Loucy (cell line): ENCODE measurements at regions not wholly inside any gene's neighbourhood (a gene's known extent, or its start where the extent isn't known, plus 50 kb on each side); places are given as distances from the start of the nearest gene placed in this dataset.

ENCODE experiments used
- H2AFZ ChIP-seq: fragments of 200-600 bp; sonication (generic); 2 replicates; pipeline ENCODE4 v1.6.0; 2016; ENCODE audit warnings: antibody characterized with exemption, mild to moderate bottlenecking, low read length, moderate library complexity
- H3F3A ChIP-seq: fragments of 200-600 bp; 2 replicates; pipeline ENCODE4 v1.6.0; 2016; ENCODE audit warnings: antibody characterized with exemption, low read depth, mild to moderate bottlenecking
- H3K27me3 ChIP-seq: fragments of 200-600 bp; sonication (generic); 2 replicates; pipeline ENCODE4 v1.6.1; 2014; ENCODE audit warnings: low read length, mild to moderate bottlenecking; ENCODE audit not compliant: insufficient read depth, poor library complexity, severe bottlenecking
- H3K36me3 ChIP-seq: fragments of 200-600 bp; sonication (generic); 2 replicates; pipeline ENCODE4 v1.6.1; 2016; ENCODE audit warnings: low read length; ENCODE audit not compliant: insufficient read depth
- H3K4me1 ChIP-seq: fragments of 200-600 bp; sonication (generic); 2 replicates; pipeline ENCODE4 v1.5.1; 2014; ENCODE audit warnings: low read length, mild to moderate bottlenecking; ENCODE audit not compliant: insufficient read depth, poor library complexity, severe bottlenecking
- H3K4me2 ChIP-seq: fragments of 200-600 bp; sonication (generic); 2 replicates; pipeline ENCODE4 v1.6.0; 2014; ENCODE audit warnings: antibody characterized with exemption, low read length, low read depth, mild to moderate bottlenecking; ENCODE audit not compliant: poor library complexity, severe bottlenecking
- H3K4me3 ChIP-seq: fragments of 200-600 bp; sonication (generic); 2 replicates; pipeline ENCODE4 v1.5.1; 2014; ENCODE audit warnings: low read length, mild to moderate bottlenecking, mixed read lengths; ENCODE audit not compliant: poor library complexity, severe bottlenecking
- H3K79me2 ChIP-seq: fragments of 200-600 bp; sonication (generic); 2 replicates; pipeline ENCODE4 v1.6.1; 2014; ENCODE audit warnings: low read length; ENCODE audit not compliant: insufficient read depth
- H3K9ac ChIP-seq: fragments of 200-600 bp; sonication (generic); 2 replicates; pipeline ENCODE4 v1.6.0; 2014; ENCODE audit warnings: mild to moderate bottlenecking, low read depth, low read length, moderate library complexity; ENCODE audit not compliant: poor library complexity, severe bottlenecking
- H3K9me2 ChIP-seq: fragments of 200-600 bp; sonication (generic); replicated peaks from 2 replicates; pipeline ENCODE4 v1.6.1; 2016; ENCODE audit warnings: low read depth, low read length, mixed read lengths
- H3K9me3 ChIP-seq: fragments of 200-600 bp; sonication (generic); 2 replicates; pipeline ENCODE4 v1.6.1; 2014; ENCODE audit warnings: mild to moderate bottlenecking, antibody characterized with exemption, low read length, low read depth; ENCODE audit not compliant: insufficient read depth
- H4K20me1 ChIP-seq: fragments of 200-600 bp; sonication (generic); 2 replicates; pipeline ENCODE4 v1.6.0; 2014; ENCODE audit warnings: antibody characterized with exemption, low read length, mild to moderate bottlenecking; ENCODE audit not compliant: insufficient read depth, poor library complexity, severe bottlenecking
- CTCF ChIP-seq: fragments of 200-600 bp; sonication (generic); conservative IDR thresholded peaks from 2 replicates; pipeline ENCODE4 v1.5.1; 2014; ENCODE audit warnings: mild to moderate bottlenecking, antibody characterized with exemption, low read length
- EZH2phosphoT487 ChIP-seq: fragments of 200-600 bp; IDR thresholded peaks from 2 replicates; pipeline ENCODE4 v1.6.1; 2018; ENCODE audit warnings: antibody characterized with exemption, mild to moderate bottlenecking, moderate library complexity, borderline replicate concordance

GRCh38 chr22:22127100-22127499 is 117.5 kb upstream of the VPREB1 start:
- Histone ChIP-seq H3K4me1 (peaks cover 47% of the 10 kb centered on the region), H3K9me2 (no peaks in the 10 kb centered on the region), H2AFZ (no peak overlapping the region), H3K27me3 (no peaks in the 10 kb centered on the region), H3K4me3 (peak overlapping the region; percentile 75), H3K9me3 (no peaks in the 10 kb centered on the region), H3K9ac (peak overlapping the region; percentile 47), H3F3A (no peaks in the 10 kb centered on the region), H4K20me1 (no peaks in the 10 kb centered on the region), H3K79me2 (peaks cover 53% of the 10 kb centered on the region), H3K4me2 (peak overlapping the region; percentile 86), H3K36me3 (no peaks in the 10 kb centered on the region)
- TF ChIP-seq EZH2phosphoT487 (no peak), CTCF (no peak)

DNA sequence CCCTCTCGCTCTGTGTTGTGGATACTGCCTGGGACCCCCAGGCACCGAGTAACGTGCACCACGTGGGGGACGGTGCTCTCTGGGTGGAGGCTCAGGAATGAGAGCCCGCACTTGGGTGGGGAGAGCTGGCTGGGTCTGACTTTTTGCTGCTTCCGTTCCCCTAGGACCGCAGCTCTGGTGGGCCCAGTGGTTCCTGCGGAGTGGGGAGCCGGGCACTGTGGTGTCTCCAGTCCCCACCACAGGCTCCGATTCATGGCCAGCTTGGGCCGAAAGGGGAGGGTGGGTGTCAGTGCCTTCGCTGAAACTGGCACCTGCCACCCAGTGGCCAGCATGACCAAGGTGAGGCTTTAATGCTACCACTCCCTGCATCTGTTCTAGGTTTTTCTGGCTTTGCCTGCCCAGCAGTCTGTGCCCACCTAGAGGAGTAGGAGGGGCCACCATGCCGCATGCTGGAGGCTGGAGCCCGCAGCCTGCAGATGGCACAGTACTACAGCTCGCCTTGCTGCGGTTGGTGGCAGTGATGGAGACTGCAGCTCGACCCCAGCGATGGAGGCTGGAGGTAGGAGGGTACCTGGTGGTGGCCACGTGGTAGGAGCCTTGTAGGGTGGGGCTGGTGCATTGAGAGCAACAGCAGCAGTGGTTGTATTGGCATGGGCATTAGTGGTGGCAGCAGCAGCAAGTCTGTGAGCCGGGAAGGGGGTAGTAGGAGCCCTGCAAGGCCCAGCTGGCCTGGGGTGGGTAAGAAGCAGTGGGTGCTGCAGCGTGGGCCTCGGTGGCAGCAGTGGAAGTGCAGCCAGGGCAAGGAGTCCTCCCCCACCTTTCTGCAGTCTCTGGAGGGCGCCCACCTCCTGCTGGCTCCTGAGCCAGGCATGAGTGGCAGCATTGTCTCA is 118.8 kb upstream of the VPREB1 start:
- Histone ChIP-seq H3K27me3 (no peaks in the 10 kb centered on the region), H3K9me3 (no peaks in the 10 kb centered on the region), H3F3A (no peaks in the 10 kb centered on the region), H4K20me1 (no peaks in the 10 kb centered on the region), H2AFZ (peak overlapping the region; percentile 85), H3K36me3 (no peaks in the 10 kb centered on the region), H3K4me3 (peak overlapping the region; percentile 75), H3K4me1 (peaks cover 42% of the 10 kb centered on the region), H3K4me2 (peak overlapping the region; percentile 86), H3K9ac (peak overlapping the region; percentile 47), H3K9me2 (no peaks in the 10 kb centered on the region), H3K79me2 (peaks cover 41% of the 10 kb centered on the region)
- TF ChIP-seq EZH2phosphoT487: no peak
- peak; percentile 24; the same call in 1 of the 2 replicates for TF ChIP-seq CTCF

- Histone ChIP-seq H3K4me1 (peaks cover 35% of the 10 kb centered on the region), H3K9me3 (no peaks in the 10 kb centered on the region), H3K4me2 (peak overlapping the region; percentile 86), H3K36me3 (no peaks in the 10 kb centered on the region), H3K4me3 (peak overlapping the region; percentile 75), H3F3A (no peaks in the 10 kb centered on the region), H3K9ac (peak overlapping the region; percentile 47), H2AFZ (peak overlapping the region; percentile 85), H3K79me2 (peaks cover 41% of the 10 kb centered on the region), H3K9me2 (no peaks in the 10 kb centered on the region), H3K27me3 (no peaks in the 10 kb centered on the region), H4K20me1 (no peaks in the 10 kb centered on the region)
- no peak; the same call in 1 of the 2 replicates for TF ChIP-seq CTCF
- no peak for TF ChIP-seq EZH2phosphoT487
Observed at GRCh38 chr22:22125028-22125578, 119.5 kb upstream of the VPREB1 start.
